Activated CD4-positive, alpha-beta T cell treated with anti-CD3 and anti-CD28 coated beads for 24 hours (primary cell): ENCODE measurements at regions not wholly inside any gene's neighbourhood (a gene's known extent, or its start where the extent isn't known, plus 50 kb on each side); places are given as distances from the start of the nearest gene placed in this dataset.
"Not testable (repeated sequence)": the region's sequence is repeated elsewhere in the genome, so short reads cannot be mapped to it uniquely, and the experiment has no call there.

Experiments used
- DNase-seq, 2 donors: peaks; one replicate each; pipeline ENCODE4 v3.0.0-alpha.2; 2020; ENCODE audit warnings: low read depth in 2 of 2

DNA sequence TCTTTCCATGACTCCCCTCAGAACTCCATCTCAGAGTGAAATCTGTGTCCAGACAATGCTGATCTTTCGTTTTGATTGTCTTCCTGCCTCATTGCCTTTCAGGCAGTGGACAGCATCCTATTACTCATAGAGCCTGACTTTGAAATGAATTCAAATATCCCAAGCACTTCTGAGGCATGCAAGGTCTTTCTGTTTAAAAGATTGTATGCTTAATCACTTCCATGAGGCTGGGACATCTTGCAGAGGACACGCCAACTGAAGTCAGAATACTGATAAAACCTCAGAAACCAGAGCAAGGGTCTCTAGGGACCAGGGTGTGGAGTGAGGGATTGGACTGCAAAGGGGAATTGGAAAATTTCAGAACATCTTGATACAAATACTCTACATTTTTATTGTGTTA, 836.5 kb upstream of the ID2 start:
- no peak for DNase-seq

DNA sequence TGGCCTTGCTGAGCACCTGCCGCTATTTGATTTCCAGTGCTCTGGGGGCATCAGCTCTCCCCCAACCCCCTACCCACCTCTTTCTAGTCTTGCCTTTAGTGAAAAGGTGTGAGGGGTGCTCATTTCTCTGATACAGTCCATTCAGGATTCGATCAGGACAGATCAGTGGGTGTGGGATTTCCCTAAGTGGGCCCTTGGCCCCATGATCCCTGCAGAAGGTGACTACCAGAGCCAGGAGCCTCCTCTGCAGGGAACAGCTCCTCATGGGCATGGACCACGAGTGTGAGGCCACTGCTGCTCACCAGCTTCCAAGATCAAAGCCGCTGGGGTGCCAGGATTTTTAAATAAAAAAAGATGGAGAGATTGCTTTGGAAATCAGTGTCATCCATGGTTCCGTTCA, 835.2 kb upstream of the ID2 start:
- DNase-seq, result no peak

DNA sequence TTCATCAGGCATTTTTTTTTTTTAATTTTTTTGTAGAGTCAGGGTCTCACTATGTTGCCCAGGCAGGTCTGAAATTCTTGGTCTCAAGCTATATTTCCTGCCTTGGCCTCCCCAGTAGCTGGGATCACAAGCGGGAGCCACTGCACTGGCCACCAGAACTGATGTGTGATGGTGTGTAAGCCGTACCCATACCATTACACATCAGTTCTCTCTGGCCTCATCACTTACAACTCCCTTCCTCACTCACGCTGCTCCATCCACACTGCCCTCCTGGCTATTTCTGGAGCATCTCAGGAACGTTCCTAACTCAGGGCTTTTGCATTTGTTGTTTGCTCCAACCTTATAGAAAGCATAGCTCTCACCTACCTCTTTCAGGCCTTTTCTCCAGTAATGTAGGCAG, 834.5 kb upstream of the ID2 start:
- no peak for DNase-seq

DNA sequence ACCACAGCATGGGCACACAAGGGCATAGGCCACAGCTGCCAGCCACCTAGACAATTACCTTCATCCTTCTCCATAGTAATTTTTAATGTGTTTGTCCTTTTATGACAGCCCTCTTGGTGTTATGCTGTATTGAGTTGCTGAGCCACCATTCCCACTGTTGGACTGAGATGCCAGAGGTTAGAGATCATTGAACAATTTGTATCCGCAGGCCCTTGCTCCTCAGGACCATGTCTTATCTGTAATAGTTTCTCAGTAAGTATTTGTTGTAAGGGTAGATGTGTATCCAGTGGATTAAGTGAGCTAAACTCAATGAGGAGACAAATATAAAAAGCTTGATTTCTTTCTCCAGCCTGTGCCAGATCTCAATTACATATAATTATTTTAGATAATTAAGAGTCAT, 832.8 kb upstream of the ID2 start:
- no peak for DNase-seq

DNA sequence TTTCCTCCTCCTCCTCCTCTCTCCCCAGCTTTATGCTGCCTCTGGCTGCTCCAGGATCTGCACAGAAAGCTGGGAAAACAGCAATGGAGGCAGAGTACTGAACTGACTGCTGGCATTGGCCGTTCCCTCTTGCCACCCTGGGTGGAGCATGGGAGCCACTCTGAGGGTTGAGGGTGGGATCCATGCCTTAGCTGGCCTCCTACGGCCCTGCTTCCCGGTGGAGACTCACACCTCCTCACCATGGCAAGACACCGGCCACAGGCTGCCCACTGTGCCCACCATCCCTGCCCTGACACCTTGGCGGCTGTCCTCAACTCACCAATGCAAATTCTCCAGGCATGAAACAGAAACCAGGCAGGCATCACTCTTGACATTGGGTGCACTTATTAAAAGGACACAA, 832.3 kb upstream of the ID2 start:
- DNase-seq, result no peak

DNA sequence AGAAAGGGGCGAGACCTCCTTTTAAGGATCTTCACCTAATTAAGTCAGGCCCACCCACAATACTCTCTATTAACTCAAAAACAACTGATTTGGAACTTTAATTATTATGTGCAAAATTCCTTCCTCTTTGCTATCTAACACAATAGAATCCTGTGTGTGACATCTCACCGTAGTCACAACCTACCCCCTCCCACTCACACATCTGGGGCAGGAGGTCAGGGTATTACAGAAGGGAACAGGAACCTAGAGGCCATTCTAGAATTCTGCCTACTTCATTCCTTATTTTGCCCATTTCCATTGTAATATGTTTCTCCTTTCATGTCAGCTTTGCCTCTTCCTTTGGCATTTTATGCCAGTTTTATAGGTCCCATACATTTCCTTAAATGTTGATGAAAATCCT, 829.3 kb upstream of the ID2 start:
- no peak for DNase-seq

DNA sequence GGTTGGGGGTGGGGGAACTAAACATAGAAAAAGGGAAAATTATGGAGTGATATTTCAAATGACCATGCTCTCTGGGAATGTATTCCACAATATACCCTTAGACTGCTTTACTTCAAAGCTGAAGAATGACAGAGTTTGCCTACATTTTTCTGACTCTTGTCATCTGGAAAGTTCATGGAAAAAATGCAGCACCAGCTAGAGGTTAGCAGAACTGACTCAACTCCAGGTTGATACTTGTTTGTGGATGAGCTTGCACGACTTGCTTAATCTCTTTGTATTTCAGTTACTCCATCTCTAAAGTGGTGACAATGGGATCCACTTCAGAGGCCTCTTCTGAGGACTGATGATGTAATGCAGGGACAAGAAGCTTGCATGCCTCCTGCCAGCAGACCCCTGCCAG, 824.0 kb upstream of the ID2 start:
- DNase-seq, result no peak

DNA sequence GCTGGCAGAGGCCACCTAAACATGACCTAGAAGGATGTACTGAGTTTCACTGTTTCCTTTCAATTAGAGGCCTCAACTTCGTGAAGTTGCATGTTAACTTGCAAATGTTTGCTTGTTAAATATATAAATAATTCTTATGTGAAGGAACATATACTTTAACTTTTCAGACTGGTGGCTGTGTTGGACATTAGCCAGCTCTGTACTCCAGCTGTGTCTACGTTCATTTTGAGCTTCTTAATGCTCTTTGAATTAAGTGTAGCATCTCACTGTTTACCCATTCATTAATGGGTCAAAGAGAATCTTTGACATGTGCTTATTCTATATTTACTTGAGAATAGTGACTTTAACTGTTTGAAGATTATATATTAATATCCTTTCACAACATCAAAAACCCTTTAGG, 823.2 kb upstream of the ID2 start:
- DNase-seq, result no peak

DNA sequence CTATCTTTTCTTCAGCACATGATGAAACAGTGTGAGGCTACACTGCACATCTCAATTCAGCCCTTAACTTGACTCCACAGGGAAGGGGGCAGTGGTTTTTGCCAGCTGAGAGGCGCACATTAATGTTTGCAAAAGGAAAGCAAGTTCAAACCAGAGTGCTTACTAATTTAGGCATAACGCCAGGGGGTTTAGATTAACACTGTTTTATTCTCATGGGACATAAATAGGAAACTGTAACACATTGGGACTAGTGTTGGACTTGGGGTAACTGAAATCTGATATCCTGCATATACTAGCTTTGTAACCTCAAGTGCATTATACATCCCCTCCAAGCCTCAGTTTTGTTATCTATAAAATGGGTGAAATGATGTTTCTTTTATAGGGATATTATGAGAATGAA, 821.2 kb upstream of the ID2 start:
- DNase-seq, result no peak

DNA sequence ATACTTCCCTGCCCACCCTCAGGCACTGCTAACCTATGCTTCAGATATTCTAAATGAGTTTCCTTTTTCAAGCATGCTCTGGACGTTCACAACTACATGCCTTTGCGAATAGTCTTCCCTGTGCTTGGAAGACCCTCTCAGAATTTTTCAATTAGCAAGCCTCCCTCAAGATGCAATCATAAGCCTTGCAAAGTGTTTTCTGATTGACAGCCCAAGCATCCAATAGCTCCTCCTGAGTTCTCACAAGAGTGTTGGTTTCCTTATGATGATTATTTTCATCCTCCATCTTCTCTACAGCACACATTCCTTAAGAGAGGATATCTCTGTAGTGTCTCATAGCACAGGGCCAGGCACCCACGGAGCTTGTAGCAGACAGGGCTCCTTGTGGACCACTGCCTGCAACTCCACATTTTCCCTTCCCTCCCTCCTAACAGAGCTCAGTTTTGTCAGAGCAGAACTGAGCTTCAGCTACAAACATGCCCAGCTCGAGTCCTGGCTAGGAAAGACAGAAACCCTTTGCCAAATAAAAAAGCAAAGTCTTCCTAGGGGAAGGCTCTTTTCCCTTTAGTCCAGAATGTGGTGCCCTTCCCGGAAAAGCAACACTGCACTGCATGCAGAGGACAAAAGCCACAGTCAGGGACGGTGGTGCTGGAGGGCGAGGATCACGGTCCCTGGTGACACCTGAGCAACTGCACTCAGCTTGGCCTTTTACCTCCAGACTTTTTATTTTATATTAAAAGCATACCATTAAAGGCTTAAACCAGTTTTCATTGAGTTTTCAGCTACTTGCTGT, 819.8 kb upstream of the ID2 start:
- DNase-seq, result no peak

DNA sequence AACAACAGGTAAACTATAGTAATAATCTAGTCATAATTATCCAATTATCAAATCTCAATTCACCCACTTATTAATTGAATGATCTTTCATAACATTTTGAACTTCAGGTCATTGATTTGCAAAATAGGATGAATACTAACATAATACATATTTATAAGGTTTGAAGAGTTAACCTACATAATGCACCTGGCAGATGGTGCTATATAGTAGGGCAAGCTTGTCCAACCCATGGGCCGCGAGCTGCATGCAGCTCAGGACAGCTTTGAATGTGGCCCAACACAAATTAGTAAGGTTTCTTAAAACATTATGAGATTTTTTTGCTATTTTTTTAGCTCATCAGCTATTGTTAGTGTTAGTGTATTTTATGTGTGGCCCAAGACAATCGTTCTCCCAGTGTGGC, 815.8 kb upstream of the ID2 start:
- DNase-seq, result no peak

DNA sequence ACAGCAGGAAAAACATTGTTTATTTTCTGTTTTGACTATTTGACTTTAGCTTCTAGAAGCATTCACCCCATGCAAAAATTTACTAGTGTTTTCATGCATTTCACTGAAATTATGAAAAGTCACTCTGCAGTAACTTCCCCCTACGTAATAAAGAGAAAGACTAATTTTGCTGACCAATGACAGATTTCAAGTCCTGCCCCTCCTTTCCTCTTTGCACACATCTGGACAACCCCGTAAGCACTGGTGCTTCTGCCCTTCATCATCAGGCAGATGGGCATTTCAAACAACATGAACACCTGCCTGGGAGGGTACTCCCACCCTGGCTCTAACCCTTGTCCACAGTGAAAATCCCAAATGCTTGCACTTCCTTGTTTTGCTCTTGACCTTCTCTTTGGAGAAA, 815.0 kb upstream of the ID2 start:
- DNase-seq, result no peak

DNA sequence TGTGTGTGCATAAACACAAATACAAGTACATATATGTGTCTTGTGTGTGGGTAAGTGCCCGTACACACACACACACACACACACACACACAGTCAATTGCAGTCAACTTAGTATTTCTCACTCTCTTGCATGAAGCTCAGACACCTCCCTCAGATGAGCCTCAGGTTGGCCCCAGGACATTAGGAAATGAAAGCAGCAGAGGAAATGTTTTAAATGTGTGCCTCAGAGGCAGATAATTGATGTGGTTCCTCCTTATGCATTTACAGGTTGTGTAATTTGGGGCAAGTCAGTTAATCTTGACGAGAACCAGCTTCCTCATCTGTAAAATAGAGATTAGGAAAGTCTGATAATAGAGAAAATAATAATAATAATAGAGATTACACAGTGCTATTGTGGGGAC, 814.0 kb upstream of the ID2 start:
- no peak for DNase-seq

DNA sequence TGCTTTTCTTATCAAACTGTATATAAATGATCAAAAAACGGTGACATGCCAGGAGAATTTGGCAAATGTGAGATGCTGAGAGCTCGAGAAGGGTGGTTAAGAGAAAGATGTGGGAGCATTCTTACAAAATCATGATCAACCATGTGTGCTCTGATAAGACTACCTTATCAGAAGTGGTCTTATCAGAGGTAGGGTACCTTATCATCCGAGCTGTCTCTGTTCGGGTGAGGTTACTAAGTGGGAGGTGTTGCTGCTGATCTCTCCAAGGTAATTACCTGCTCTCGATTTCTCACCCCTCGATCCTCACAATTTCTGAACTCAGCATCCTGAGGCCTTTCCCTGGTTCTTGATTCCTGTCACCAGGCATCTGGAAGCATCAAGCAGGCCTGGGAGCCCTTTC, 813.0 kb upstream of the ID2 start:
- DNase-seq, result no peak

DNA sequence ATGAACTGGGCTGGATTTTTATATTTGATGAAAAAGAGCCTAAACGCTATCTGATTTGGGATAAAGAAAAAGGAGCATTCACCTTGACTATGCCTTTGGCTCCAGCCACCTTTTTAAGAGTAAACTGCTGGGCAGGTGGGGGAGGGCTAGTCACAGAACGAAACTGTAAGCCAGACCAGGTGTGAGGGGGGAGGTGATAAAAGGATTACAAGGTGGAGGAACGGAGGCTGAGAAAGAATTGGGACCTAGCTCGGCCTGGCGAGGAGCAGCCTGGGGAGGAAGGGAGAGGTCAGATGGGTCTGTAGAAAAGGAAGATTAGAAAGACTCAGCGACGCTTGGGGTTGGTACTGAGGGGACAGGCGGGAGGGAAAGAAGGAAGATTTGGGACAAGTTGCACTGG, 805.4 kb upstream of the ID2 start:
- DNase-seq, result not testable (repeated sequence)

DNA sequence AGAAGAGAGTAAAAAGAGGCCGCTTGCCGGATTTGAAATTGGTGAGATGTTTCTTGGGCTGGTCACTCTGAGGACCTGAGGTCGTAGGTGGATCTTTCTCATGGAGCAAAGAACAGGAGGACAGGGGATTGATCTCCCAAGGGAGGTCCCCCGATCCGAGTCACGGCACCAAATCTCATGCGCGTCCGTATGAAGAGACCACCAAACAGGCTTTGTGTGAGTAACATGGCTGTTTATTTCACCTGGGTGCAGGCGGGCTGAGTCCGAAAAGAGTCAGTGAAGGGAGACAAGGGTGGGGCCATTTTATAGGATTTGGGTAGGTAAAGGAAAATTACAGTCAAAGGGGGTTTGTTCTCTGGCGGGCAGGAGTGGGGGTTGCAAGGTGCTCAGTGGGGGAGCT, 803.6 kb upstream of the ID2 start:
- DNase-seq, result not testable (repeated sequence)

DNA sequence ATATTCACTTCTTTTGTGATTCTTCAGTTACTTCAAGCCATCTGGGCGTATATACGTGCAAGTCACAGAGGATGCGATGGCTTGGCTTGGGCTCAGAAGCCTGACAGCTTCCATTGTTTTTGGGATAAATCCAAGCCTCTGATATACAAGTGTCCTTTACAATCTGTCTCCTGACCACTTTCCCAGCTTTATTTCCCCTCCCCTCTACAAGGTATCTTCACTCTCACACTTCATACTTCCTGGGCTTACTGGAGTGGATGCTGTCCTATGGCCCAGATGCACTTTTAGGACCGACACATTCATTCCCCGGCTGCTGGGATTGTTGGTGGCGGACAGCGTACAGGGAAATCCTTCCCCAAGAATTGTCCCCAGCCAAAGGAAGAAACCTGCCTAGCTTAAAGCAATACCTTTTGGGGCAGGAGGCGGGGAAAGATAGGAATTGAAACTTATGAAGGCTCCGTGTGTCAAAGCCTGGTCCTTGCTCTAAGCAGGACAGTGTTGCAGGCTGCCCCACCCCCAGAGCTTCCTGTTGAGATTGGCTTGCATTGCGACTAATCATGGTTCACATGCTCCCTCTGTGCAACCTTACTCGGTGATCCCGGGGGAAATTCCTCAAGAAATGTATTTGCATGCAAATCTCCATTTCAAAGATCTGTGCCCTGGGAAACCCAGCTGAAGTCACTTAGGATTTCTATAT, 802.9 kb upstream of the ID2 start:
- DNase-seq, result no peak

DNA sequence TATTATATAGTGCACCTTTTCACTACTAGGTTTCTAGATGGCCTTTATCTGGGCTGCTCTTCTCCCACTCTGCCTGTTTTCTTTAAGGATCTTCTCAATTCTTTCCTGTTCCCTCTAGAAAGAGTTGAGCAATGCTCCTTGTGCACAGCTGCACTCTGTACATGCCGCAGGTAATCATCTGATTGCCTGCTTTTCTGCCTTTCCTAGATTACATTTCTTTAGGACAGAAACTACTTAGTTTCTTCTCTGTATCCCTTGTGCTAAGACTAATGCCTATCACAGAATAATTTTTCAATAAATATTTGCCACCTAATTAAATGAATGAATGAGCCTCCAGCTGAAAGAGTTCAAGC, 802.4 kb upstream of the ID2 start:
- no peak for DNase-seq

DNA sequence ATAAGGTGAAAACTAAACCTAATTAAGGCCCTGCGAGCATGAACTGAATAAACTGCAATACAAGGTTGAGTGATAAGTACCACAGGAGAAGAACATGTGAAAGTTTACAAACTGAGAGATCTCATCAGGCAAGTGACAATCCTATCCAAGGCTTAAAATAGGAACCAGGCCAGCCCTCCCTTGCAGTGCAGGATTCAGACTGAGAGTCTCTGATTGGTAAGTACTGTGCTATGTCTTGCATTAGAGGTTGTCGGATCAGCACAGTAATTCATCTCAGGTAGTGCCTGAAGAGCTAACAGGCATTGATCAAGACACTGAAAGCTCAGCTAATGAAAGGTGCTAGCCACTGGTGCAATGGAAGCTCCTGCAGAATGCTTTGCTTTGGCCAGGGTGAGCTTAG, 801.7 kb upstream of the ID2 start:
- no peak for DNase-seq

DNA sequence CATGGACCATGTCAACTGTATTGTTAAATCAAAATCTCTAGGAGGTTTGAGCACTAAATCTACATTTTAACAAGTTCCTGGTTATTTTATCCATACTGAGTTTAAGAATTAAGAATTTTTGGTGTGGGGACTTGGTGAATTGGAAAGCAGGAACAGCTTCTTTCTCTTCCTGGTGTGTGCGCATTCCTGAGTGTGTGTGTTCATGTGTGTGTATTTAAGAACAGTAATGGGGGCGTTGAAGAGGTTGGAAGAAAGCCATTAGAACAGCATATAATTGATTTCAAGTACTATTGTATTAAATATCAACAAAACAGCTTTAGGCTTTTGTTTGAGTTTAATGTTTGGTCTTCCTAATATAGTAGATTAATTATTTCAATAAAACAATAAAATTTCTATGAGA, 801.3 kb upstream of the ID2 start:
- no peak for DNase-seq

DNA sequence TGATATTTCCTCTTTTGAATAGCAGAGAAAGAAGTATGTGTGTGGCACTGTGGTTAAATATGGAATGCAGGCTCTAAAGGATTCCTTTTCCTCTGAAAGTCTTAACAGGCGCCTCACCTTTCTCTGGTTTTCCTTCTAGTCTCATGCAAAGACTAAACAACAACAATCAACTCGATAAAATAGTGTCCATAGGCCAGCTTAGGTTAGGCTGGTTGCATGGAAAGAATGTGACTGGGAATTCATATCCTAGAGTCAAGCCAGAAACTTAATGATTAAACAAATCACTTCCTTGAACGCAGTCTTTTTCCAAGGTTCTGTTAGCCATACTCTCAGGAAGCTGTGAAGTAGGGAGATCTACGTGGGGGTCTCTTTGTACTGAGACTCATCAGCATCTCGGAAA, 800.8 kb upstream of the ID2 start:
- DNase-seq, result no peak

DNA sequence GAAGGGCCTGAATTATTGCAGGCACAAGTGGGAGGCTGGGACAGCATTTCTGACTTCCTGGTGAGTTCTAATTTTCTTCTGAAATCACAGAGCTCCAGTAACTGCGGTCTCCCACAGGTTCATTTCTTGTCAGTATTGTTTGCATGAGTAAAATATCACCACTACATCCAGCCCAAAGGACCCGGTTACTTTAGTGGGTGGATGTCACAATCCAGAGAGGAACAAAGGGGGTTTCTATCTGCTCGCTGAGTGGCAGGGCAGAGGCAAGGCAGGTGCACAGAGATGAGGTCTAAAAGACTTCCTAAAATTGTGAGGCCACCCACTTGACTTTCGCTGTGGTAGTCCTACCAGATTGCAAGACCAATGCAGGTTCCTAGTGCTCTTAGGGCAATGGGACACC, 800.4 kb upstream of the ID2 start:
- no peak for DNase-seq

DNA sequence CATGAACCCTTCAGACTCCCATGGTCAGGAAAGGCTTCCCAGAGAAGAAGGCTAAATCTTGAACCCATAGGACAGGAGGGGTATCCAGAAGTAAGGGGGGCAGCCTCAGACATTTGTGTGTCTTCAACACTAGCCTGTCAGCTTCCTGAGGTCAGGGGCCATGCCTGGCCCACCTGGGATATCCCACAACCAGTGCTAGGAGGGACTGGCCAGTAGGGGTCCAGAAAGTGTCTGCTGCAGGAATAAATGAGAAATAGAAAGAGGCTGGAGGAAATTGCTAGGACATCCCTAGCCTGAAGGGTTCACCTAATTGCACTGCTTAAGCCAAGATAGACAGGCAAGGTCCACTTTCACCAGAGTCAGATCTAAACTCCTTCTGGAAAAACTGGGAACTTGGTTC, 799.6 kb upstream of the ID2 start:
- no peak for DNase-seq

DNA sequence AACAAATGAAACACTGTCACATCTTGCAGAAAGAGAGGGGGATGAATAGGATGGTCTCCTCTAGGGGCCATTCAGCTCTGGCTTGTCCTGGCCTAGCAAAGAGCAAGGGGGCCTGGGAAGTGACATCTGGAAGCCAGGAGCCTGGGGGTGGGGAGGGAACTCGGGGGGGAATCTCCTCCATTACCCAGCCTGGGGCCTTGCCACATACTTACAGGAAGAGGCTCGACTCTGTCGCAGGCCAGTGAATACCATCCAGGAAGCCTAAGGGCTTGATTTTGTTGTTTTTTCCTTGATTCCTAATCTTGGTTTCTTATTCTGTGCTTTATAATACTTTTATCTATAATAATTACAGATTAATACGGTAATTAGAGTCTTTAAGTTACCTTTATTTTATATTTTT, 797.5 kb upstream of the ID2 start:
- DNase-seq, result no peak
